Type B pancreatic cell (in vitro differentiated cells): ENCODE measurements at regions not wholly inside any gene's neighbourhood (a gene's known extent, or its start where the extent isn't known, plus 50 kb on each side); places are given as distances from the start of the nearest gene placed in this dataset.

Experiments used
- DNase-seq: peaks from one replicate; pipeline ENCODE4 v3.0.0; 2021; ENCODE audit warnings: mixed read lengths; ENCODE audit not compliant: unreplicated experiment; ENCODE audit errors: extremely low spot score
- H3K27ac Mint-ChIP-seq: 2 replicates; pipeline ENCODE4 v1.8.0; 2021; ENCODE audit warnings: mild to moderate bottlenecking, mixed read lengths
- H3K27me3 Mint-ChIP-seq: 2 replicates; pipeline ENCODE4 v1.8.0; 2021; ENCODE audit warnings: mixed read lengths
- H3K36me3 Mint-ChIP-seq: 2 replicates; pipeline ENCODE4 v1.8.0; 2021; ENCODE audit warnings: mixed read lengths
- H3K4me1 Mint-ChIP-seq: one replicate; pipeline ENCODE4 v1.8.0; 2021; ENCODE audit warnings: mixed read lengths; ENCODE audit not compliant: unreplicated experiment
- H3K4me3 Mint-ChIP-seq: 2 replicates; pipeline ENCODE4 v1.8.0; 2021; ENCODE audit warnings: mild to moderate bottlenecking, mixed read lengths
- H3K9me3 Mint-ChIP-seq: 2 replicates; pipeline ENCODE4 v1.8.0; 2021; ENCODE audit warnings: mixed read lengths
- CTCF ChIP-seq: fragments of 200-600 bp; sonication (generic); conservative IDR thresholded peaks from 2 replicates; pipeline ENCODE4 v1.5.0; 2021; ENCODE audit warnings: antibody characterized with exemption, mild to moderate bottlenecking

GRCh38 chr5:38101897-38102296 is 156.5 kb upstream of the EGFLAM start:
- H3K4me1 Mint-ChIP-seq: peaks cover 12% of the 10 kb centered on the region
- no peaks in the 10 kb centered on the region for H3K36me3 Mint-ChIP-seq
- DNase-seq: no peak
- no peaks in the 10 kb centered on the region for H3K27me3 Mint-ChIP-seq
- no peak for TF ChIP-seq CTCF
- no peak overlapping the region for H3K27ac Mint-ChIP-seq
- H3K9me3 Mint-ChIP-seq: no peaks in the 10 kb centered on the region
- no peak overlapping the region for H3K4me3 Mint-ChIP-seq

- H3K36me3 Mint-ChIP-seq: no peaks in the 10 kb centered on the region
- H3K4me3 Mint-ChIP-seq: no peak overlapping the region
- no peak overlapping the region for H3K27ac Mint-ChIP-seq
- H3K9me3 Mint-ChIP-seq: no peaks in the 10 kb centered on the region
- peaks cover 5% of the 10 kb centered on the region for H3K27me3 Mint-ChIP-seq
- DNase-seq: no peak
- H3K4me1 Mint-ChIP-seq: peaks cover 6% of the 10 kb centered on the region
- no peak for TF ChIP-seq CTCF
Measured at GRCh38 chr5:38099205-38100168, 158.9 kb upstream of the EGFLAM start.

GRCh38 chr5:38094889-38095288 is 163.5 kb upstream of the EGFLAM start:
- H3K36me3 Mint-ChIP-seq: no peaks in the 10 kb centered on the region
- no peak overlapping the region for H3K27ac Mint-ChIP-seq
- no peak for DNase-seq
- TF ChIP-seq CTCF: no peak
- H3K27me3 Mint-ChIP-seq: peaks cover 10% of the 10 kb centered on the region
- H3K9me3 Mint-ChIP-seq: no peaks in the 10 kb centered on the region
- H3K4me1 Mint-ChIP-seq: no peaks in the 10 kb centered on the region
- H3K4me3 Mint-ChIP-seq: no peak overlapping the region

GRCh38 chr5:38093855-38094254 is 164.5 kb upstream of the EGFLAM start:
- no peak overlapping the region for H3K4me3 Mint-ChIP-seq
- H3K9me3 Mint-ChIP-seq: no peaks in the 10 kb centered on the region
- no peak for TF ChIP-seq CTCF
- no peak overlapping the region for H3K27ac Mint-ChIP-seq
- DNase-seq: no peak
- H3K27me3 Mint-ChIP-seq: peaks cover 10% of the 10 kb centered on the region
- no peaks in the 10 kb centered on the region for H3K4me1 Mint-ChIP-seq
- H3K36me3 Mint-ChIP-seq: no peaks in the 10 kb centered on the region

- DNase-seq: no peak
- Mint-ChIP-seq H3K4me1 (no peaks in the 10 kb centered on the region), H3K36me3 (no peaks in the 10 kb centered on the region), H3K9me3 (no peaks in the 10 kb centered on the region), H3K27me3 (peaks cover 4% of the 10 kb centered on the region), H3K4me3 (no peak overlapping the region), H3K27ac (no peak overlapping the region)
- TF ChIP-seq CTCF: no peak
Measured at GRCh38 chr5:38086777-38087176, 171.6 kb upstream of the EGFLAM start.
